Coronary artery (tissue), 2 donors: ENCODE measurements at regions not wholly inside any gene's neighbourhood (a gene's known extent, or its start where the extent isn't known, plus 50 kb on each side); places are given as distances from the start of the nearest gene placed in this dataset.

ENCODE experiments used
- DNase-seq: peaks from one replicate; pipeline ENCODE4 v3.0.0-alpha.2; 2017; ENCODE audit warnings: low spot score
- H3K27ac ChIP-seq, 2 donors: fragments of 200-600 bp; sonication (generic); one replicate each; pipeline ENCODE4 v1.5.1; 2016 to 2019
- H3K4me3 ChIP-seq: fragments of 200-600 bp; sonication (generic); 2 replicates; pipeline ENCODE4 v1.5.1; 2016; ENCODE audit warnings: mild to moderate bottlenecking, moderate library complexity
- CTCF ChIP-seq: fragments of 200-600 bp; sonication (generic); IDR thresholded peaks from one replicate; pipeline ENCODE4 v1.5.1; 2019; ENCODE audit warnings: antibody characterized with exemption

GRCh38 chr11:119828819-119829218 is 99.8 kb upstream of the NECTIN1 start:
- no peak for TF ChIP-seq CTCF
- H3K4me3 ChIP-seq = no peak overlapping the region
- H3K27ac ChIP-seq = no peak overlapping the region
- no peak for DNase-seq

- Histone ChIP-seq H3K27ac (no peak overlapping the region), H3K4me3 (no peak overlapping the region)
- no peak for TF ChIP-seq CTCF
- DNase-seq = no peak
These were observed 99.0 kb upstream of the NECTIN1 start for GRCh38 chr11:119828006-119828405.

GRCh38 chr11:119827113-119827512 is 98.1 kb upstream of the NECTIN1 start:
- H3K4me3 ChIP-seq = no peak overlapping the region
- no peak overlapping the region for H3K27ac ChIP-seq
- no peak for DNase-seq
- no peak for TF ChIP-seq CTCF

DNA sequence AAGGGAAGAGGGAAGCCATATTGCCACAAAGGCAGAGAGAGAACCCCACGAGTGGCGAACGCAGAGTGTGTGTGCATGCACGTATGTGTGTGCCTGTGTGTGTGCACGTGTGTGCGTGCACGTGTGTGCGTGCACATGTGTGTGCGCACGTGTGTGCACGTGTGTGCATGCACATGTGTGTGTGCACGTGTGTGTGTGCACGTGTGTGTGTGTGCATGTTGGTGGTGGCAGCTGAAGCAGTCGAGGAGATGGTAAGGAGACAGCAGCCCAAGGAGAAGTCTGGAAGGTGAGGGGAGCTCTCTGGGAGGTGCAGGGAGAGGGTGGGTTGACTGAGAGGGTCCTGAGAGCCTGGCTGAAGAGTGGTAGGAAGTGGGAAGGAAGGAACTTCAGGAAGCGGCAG is 94.1 kb upstream of the NECTIN1 start:
- H3K4me3 ChIP-seq = no peak overlapping the region
- no peak overlapping the region for H3K27ac ChIP-seq
- DNase-seq = no peak
- no peak for TF ChIP-seq CTCF

GRCh38 chr11:119816660-119817059 is 87.7 kb upstream of the NECTIN1 start:
- Histone ChIP-seq H3K27ac (no peak overlapping the region), H3K4me3 (no peak overlapping the region)
- DNase-seq = no peak
- TF ChIP-seq CTCF = no peak

- TF ChIP-seq CTCF = no peak
- Histone ChIP-seq H3K4me3 (no peak overlapping the region), H3K27ac (no peak overlapping the region)
- DNase-seq = no peak
These were observed 85.8 kb upstream of the NECTIN1 start for GRCh38 chr11:119814766-119815165.

DNA sequence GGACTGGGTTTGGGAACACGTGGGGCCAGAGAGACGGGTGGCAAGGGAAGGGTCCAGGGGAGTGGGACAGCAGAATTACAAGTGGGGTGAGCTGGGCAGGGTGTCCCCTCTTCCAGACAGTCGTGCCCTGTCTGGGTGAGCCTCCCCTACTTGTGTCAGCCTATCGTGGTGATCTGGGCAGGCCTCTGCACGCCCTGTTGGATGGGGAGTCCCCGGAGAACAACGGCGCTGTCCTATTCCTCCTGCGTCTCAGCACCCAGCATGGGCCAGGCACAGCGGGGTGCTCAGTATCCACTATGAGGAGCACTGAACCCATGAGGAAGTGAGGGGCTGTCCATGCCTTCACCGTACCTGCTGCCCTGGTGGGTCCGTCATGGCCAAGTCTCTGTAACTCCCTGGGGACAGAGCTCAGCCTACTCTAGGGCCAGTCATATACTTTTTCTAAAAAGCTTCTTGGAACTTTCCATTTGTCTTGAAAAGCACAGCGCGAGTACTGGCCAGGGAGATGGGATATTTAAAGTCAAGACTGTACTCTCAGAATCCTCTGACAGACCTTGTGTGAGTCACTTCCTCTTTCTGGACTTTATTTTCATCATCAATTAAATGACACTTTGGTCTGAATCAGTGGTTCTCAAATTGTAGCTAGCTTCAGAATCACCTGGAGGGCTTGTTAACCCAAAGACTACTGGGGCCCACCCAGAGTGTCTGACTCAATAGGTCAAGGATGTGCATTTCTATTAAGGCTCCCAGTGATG is 81.7 kb upstream of the NECTIN1 start:
- TF ChIP-seq CTCF = no peak
- no peak for DNase-seq
- H3K27ac ChIP-seq = no peak overlapping the region

More for the DNA sequence above, 81.7 kb upstream of the NECTIN1 start:
- no peak overlapping the region for H3K4me3 ChIP-seq
